NCI-H774 (cell line): ENCODE measurements at regions not wholly inside any gene's neighbourhood (a gene's known extent, or its start where the extent isn't known, plus 50 kb on each side); places are given as distances from the start of the nearest gene placed in this dataset.

ENCODE experiments used
- DNase-seq: peaks from one replicate; lab custom pipeline; 2025; lab: John Stamatoyannopoulos, UW

GRCh38 chr3:72460205-72461174 is 387.8 kb downstream of the SHQ1 start:
- DNase-seq: no peak

- no peak for DNase-seq
These were observed 388.7 kb downstream of the SHQ1 start for GRCh38 chr3:72459588-72459987.

GRCh38 chr3:72458375-72458774 is 389.9 kb downstream of the SHQ1 start:
- DNase-seq: no peak

- no peak for DNase-seq
These were observed 393.8 kb downstream of the SHQ1 start for GRCh38 chr3:72454441-72454840.

- no peak for DNase-seq
These were observed 394.5 kb downstream of the SHQ1 start for GRCh38 chr3:72453706-72454105.

GRCh38 chr3:72452745-72453144 is 395.5 kb downstream of the SHQ1 start:
- DNase-seq: no peak

GRCh38 chr3:72451841-72452240 is 396.4 kb downstream of the SHQ1 start:
- DNase-seq: no peak

GRCh38 chr3:72449551-72449950 is 398.7 kb downstream of the SHQ1 start:
- no peak for DNase-seq

- DNase-seq: no peak
These were observed 399.4 kb downstream of the SHQ1 start for GRCh38 chr3:72448858-72449257.

GRCh38 chr3:72448375-72448823 is 399.8 kb downstream of the SHQ1 start:
- DNase-seq: no peak

- DNase-seq: peak; percentile 71
These were observed 400.9 kb downstream of the SHQ1 start for GRCh38 chr3:72447059-72447946.

GRCh38 chr3:72446218-72447058 is 401.8 kb downstream of the SHQ1 start, which contains the start of gene RYBP:
Gene RYBP (minus strand): TSS chr3:72446621.
- no peak for DNase-seq

- no peak for DNase-seq
These were observed 402.4 kb downstream of the SHQ1 start for GRCh38 chr3:72445827-72446217.

- DNase-seq: no peak
These were observed 403.5 kb downstream of the SHQ1 start for GRCh38 chr3:72444656-72445223.

- no peak for DNase-seq
These were observed 405.5 kb downstream of the SHQ1 start for GRCh38 chr3:72442759-72443158.

- DNase-seq: no peak
These were observed 406.8 kb downstream of the SHQ1 start for GRCh38 chr3:72441284-72441994.

- DNase-seq: no peak
These were observed 407.8 kb downstream of the SHQ1 start for GRCh38 chr3:72440491-72440890.

GRCh38 chr3:72439321-72440183 is 408.7 kb downstream of the SHQ1 start:
- DNase-seq: no peak

GRCh38 chr3:72437661-72438406 is 410.4 kb downstream of the SHQ1 start:
- DNase-seq: no peak
